22Rv1 (cell line): ENCODE measurements at regions not wholly inside any gene's neighbourhood (a gene's known extent, or its start where the extent isn't known, plus 50 kb on each side); places are given as distances from the start of the nearest gene placed in this dataset.

ENCODE experiments used
- ZFX ChIP-seq: fragments of 450-650 bp; IDR thresholded peaks from 2 replicates; pipeline ENCODE4 v1.6.1; 2017; ENCODE audit warnings: antibody characterized with exemption, borderline replicate concordance
- TF ChIP-seq, protein P1 (sequence below): fragments of 450-650 bp; IDR thresholded peaks from 2 replicates; pipeline ENCODE4 v1.5.1; 2017; ENCODE audit warnings: mild to moderate bottlenecking

DNA sequence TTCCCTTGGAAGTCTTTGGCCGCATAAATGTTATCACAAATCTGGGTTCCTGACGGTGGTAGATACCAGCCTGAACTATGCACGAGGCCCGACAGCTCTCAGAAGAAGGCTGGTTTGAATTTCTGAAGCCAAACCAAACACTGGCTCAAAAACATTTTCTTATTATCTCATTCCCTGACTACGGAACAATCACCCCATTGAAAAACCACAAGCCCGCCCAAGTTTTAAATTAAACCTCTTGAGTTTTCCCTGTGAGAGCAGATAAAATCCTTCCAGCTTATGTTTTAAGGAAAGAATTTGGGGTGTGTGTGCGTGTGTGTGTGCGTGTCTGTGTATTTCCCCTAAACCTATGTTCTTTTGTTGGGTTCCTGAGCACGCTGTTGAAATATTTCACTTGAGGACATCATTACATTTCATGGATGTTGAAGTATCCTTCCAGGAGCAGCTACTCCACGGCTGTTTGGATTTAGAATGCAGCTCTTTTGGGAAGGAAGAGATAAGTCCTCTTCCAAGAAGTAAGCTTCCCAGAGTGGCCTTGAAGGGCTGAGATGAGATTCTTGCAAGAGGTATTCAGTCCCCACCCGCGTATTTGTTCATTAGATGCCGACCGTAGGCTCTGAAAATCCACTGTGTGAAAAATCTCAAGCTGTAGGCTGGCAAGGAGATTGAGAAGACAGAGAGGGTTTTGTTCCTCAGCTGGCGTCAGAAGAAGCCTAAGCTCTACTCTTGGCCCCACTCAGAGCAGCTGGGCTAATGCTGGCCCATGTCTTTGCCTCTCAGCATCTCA, 131.0 kb upstream of the NCOR2 start:
- TF ChIP-seq, protein P1, sequence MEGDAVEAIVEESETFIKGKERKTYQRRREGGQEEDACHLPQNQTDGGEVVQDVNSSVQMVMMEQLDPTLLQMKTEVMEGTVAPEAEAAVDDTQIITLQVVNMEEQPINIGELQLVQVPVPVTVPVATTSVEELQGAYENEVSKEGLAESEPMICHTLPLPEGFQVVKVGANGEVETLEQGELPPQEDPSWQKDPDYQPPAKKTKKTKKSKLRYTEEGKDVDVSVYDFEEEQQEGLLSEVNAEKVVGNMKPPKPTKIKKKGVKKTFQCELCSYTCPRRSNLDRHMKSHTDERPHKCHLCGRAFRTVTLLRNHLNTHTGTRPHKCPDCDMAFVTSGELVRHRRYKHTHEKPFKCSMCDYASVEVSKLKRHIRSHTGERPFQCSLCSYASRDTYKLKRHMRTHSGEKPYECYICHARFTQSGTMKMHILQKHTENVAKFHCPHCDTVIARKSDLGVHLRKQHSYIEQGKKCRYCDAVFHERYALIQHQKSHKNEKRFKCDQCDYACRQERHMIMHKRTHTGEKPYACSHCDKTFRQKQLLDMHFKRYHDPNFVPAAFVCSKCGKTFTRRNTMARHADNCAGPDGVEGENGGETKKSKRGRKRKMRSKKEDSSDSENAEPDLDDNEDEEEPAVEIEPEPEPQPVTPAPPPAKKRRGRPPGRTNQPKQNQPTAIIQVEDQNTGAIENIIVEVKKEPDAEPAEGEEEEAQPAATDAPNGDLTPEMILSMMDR = no peak
- no peak for TF ChIP-seq ZFX
